ENCODE measurements at regions not wholly inside any gene's neighbourhood (a gene's known extent, or its start where the extent isn't known, plus 50 kb on each side); places are given as distances from the start of the nearest gene placed in this dataset.
"Not testable (repeated sequence)": the region's sequence is repeated elsewhere in the genome, so short reads cannot be mapped to it uniquely, and the experiment has no call there.

DNA sequence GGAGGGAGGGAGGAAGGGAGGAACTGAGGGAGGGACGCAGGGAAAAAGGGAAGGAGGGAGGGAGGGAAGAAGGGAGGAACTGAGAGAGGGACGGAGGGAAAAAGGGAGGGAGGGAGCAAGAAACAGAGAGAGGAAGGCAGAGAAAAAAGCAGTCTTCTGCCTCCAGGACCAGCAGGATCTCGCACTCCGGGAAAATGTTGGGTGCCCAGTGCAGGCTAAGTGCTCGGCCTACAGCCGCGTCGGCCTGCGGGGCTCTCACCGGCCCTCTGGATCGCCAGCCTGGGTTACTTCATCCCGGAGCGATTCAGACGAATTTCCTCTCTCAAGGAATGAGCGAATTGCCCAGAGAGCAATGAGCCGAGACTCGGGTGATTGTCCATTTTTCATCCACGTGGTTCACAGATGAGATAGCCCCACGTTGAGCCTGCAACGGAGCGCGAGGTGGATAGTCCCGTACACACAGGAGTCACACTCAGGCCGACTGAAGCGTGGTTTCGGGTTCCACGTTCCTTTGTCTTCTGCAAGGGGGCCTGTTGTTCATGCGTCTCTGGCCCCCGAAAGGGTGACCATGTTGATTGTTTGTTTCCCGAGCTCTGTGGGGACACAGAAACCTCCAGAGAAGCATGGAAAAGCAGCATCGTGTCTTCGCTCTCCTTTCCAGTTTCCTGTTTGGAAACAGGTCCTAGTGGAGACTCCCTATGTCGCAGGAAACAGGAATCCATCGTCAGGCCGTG, 1937.1 kb upstream of the DEFB115 start:
- DNase-seq = not testable (repeated sequence)

DNA sequence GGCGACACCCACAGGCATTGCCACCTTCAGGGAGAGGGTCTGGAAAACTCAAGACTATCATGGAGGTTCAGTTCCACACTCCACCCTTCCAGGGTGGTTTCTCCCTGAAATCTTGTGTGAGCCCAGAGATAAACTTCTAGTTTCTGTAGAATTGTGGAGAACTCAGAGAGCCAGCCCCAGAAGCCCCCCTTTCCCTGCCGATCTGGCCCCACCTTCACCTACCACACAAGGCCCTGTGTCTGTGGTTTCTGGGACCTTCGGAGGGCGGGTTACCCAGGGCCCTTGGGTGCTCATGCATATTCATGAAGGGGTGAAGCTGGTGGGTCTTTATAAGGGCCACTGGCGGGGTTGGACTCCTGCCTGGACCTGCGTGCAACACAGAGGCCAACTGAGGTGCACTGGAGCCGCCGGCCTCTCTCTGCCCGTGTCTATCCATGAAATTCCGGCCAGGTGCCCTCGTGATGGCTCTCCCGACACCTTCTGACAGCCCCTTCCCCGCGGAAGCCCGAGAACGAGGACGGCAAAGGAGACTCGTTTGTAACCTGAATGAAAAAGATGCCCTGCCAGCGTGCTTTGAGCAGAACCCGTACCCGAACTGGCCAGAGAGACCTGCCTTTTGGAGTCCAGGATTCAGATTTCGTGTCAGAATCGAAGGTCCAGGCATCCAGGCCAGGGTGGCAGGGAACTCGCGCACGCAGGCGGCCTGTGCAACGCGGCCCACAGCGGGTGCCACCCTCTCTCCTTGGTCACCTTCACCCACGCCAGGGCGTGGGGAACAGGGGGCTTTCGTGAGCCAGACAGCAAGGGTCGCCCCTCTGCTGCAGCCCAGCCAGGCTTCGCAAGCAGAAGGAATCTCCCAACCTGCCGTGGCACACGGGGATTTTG, 1933.6 kb upstream of the DEFB115 start:
- DNase-seq = not testable (repeated sequence)

DNA sequence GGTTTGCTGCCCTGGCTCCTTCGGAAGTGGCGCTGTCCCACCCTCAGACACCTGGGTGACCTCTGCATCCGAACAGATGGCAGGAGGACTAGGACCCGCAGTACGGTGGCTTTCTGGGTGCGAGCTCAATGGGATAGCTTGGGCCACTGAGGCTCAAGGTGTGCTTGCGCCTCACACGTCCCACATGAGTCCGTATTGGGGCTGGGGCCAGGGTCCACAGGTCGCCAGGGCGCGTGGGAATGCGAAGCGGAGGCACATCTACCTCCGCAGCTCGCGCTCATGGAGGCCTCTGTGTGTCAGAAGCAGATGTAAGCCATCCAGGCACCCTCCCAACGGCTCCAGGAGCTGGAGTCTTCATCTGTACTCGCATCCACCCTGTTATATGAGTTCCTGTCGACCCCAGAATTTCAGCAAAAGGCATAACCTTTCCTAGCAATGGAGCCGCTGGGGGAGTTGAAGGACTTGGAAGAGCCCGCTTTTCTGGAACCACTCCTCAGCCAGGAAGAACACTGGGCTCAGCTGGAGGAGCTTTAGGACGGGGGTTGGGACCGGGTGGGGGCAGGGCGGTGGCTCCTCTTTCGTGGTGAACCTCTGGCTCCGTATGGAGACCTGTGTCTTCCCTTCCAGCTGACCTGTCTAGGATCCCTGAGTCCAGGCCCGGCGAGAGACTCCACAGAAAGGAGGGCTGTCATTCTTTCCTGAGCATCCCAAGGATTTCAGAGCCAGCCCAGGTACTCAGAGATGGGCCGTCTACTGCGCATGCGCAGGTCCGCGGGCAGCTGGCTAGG, 1932.8 kb upstream of the DEFB115 start:
- not testable (repeated sequence) for DNase-seq

DNA sequence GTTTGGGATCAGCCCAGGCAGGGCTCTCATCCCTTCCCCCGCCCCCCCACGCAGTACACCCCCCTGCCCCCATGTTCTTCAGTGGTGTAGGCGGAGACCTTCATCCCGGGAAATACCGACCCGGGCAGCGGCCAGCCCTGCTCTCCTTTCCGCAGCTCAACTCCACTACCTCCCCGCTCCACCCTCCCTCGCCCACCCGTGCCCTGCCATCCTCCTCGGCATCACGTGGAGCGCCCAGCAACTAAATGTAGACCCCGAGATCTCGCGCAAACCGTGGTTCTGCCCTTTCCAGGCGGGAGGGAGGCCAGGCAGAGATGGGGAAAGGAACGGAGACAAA, 1932.2 kb upstream of the DEFB115 start:
- DNase-seq = no peak

DNA sequence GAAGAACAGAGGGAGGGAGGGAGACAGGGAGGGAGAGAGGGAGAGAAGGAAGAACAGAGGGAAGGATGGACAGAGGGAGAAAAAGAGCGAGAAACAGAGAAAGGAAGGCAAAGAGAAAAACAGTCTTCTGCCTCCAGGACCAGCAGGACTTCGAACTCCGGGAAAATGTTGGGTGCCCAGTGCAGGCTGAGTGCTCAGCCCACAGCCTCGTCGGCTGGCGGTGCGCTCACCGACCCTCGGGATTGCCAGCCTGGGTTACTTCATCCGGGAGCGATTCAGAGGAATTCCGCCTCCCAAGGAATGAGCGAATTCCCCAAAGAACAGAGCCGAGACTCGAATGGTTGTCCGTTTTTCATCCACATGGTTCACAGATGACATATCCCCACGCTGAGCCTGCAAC, 1931.7 kb upstream of the DEFB115 start:
- DNase-seq = not testable (repeated sequence)

DNA sequence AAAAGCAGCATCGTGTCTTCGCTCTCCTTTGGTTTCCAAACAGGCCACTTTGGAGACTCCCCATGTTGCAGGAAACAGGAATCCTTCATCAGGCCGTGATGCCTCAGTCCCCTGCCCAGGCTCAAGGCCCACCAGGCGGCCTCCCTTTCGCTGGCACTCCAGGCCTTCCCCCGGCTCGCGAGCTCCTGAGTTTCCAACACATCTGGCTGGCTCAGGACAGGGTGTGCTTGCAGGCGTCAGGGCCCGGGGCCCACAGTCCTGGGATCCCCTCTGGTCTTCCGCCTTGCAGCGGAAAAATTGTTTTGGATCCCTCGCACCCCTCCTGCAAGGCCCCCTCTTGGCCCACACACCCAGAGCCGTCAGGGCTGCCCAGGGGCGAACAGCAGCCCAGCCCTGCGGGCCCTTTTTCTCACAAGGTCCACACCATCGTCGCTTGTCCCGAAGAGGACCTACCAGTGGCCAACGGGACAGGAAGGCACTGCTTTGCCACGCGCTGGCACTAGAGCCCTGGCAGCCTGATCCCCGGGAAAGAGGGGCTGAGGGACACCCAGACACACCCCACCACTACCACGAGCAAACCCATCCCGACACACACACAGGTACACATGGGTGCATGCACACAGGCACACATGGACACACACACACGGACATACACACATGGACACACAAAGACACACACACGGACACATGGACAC, 1930.9 kb upstream of the DEFB115 start:
- DNase-seq = no peak

DNA sequence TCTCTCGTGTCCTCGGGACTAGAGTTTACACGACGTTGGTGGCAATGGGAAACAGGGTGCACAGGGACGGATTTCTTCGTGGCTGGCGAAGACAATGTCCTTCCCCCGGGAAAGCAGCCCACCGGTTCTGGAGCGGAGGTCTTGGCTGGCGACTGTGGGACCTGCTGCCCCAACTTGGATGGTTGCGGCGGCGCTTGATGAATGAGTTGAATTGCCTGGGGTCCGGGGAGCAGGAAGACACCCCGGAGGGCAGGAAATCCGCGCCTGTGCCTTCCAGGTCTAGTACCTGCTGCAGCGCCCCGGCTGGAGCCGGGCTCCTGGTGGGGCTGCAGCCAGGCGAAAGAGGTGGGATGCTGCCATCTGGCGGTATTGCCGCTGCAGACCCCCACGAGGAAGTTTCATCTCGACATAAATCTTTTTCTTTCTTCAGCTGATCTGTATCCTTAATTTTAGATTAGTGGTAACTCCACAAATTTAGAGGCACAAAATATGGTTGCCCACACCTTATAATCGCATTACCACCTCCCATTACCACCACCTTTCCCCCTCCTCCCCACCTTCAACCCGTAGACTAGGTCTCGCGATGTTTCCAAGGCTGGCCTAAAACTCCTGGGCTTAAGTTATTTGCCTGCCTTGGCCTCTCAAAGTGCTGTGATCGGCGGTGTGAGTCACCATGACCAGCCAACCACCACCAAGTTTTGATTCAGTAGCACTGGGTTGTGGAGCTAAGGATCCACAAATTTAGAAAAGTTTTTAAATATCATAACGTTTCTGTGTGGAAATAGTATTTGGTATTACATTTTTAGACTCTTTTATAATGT, 1929.7 kb upstream of the DEFB115 start:
- peak in 1 of 2 donors; percentile 35 for DNase-seq

DNA sequence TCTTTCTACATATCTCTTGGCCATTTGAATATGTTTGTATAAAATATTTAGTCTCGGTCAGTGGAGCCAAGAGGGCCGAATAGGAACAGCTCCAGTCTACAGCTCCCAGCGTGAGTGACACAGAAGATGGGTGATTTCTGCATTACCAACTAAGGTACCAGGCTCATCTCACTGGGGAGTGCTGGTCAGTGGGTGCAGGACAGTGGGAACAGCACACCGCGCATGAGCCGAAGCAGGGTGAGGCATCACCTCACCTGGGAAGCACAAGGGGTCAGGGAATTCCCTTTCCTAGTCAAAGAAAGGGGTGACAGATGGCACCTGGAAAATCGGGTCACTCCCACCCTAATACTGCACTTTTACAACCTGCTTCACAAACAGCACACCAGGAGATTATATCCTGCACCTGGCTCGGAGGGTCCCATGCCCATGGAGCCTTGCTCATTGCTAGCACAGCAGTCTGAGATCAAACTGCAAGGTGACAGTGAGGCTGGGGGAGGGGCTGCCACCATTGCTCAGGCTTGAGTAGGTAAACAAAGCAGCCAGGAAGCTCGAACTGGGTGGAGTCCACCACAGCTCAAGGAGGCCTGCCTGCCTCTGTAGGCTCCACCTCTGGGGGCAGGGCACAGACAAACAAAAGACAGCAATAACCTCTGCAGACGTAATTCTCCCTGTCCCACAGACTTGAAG, 1926.9 kb upstream of the DEFB115 start:
- DNase-seq = not testable (repeated sequence)

DNA sequence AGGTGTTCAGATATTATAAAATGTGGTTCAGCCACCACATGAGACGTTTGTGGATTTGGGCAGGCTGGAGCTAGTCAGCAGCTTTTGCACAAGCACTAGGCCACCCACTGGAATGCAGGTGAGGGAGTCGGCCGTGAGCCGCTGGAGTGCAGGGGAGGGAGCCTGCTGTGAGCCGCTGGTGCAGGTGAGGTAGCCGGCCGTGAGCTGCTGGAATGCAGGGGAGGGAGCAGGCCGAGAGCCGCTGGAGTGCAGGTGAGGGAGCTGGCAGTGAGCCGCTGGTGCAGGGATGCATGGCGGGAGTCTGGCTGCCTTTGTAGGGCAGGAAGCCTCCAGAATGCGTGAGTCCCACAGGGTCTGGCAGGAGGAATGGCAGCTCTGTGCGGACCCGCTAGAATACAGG, 1907.6 kb upstream of the DEFB115 start:
- DNase-seq = no peak

DNA sequence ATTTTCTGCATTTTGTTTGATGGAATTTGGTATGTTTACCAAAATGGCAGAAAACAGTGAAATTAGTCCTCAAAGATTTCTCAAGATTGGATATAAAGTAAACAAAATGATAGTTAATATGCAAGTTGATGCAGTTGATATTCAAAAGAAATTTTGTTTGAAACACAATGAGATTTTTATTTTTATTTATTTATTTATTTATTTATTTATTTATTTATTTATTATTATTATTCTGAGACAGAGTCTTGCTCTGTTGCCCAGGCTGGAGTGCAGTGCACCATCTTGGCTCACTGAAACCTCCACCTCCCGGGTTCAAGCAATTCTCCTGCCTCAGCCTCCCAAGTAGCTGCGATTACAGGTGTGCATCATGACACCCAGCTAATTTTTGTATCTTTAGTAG, 1881.5 kb upstream of the DEFB115 start:
- DNase-seq = not testable (repeated sequence)

DNA sequence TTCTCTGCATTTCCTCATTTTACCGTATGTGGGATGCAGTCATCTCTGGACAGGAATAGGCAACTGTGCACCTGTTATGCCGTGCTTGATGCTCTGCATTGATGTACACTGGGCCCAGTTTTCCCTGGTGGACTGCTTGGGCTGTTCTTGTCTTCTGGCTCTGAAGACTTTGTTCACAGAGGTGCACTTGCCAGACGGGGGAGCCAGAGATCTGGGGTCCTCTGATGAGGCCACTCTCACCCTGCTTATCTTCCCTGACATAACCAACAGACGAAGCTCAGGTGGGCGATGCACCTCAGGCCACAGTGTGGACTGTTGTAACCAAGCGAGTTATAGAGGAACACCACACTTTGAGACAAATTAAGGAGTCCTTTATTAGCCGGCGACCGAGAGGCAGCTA, 1864.6 kb upstream of the DEFB115 start:
- not testable (repeated sequence) for DNase-seq

DNA sequence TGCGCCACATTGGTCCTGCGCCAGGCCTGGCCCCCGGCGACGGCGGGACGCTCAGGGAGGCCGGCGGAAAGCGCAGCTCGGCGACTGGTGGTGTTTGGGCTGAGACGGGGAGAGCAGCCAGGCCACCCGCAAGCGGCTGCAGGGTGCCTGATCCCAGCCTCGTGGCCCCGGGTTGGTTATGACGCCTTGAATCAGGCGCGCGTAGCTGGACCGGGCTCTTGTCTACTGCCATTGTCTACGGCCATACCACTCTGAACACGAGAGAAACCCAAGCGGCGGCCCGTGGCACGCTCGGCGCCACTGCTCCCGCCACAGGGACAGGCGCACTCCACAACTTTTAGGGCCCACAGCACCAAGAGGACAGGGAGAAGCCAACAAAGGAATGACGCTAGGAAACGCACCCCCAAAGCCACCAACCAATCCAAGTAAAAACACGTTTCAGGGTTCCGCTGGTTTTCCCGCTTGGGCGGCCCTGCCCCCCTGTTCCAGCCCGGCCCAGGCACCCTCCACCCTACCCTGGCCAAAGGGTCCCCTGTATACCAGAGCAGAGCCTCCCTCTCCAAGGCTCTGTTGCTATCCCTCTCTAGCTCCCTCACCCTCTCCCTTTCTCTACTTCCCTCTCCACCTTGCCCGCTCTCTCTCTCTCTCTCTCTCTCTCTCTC, 1849.3 kb upstream of the DEFB115 start:
- no peak for DNase-seq

DNA sequence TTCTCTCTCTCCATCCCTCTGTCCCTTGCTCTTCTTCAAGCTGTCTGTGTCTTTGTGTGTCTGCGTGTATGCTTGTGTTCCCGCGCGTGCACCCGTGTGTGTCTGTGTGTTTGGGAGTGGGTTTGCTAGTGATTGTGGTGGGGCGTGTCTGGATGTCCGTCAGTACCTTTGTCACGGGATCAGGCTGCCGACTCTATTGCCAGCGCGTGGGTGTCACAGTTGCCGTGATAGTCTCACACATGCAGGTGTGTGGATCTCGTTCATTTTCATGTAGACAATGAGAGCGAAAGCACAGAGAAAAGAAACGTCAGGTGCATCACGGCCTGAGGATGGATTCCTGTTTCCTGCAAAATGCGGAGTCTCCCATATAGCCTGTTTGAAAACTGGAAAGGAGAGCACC, 1848.8 kb upstream of the DEFB115 start:
- DNase-seq = not testable (repeated sequence)

DNA sequence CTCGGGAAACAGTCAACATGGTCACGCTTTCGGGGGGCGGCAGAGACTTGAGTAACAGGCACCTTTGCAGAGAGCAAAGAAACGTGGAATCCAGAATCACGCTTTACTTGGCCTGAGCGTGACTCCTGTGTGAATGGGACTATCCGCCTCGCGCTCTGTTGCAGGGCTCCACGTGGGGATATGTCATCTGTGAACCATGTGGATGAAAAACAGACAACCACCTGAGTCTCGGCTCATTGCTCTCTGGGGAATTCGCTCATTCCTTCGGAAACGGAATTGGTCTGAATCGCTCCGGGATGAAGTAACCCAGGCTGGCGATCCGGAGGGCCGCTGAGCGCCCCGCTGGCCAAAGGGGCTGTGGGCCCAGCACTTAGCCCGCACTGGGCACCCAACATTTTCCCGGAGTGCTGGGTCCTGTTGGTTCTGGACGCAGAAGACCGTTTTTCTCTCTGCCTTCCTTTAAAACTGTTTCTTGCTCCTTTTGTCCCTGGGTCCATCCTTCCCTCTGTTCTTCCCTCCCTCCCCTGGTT, 1848.2 kb upstream of the DEFB115 start:
- DNase-seq = not testable (repeated sequence)

DNA sequence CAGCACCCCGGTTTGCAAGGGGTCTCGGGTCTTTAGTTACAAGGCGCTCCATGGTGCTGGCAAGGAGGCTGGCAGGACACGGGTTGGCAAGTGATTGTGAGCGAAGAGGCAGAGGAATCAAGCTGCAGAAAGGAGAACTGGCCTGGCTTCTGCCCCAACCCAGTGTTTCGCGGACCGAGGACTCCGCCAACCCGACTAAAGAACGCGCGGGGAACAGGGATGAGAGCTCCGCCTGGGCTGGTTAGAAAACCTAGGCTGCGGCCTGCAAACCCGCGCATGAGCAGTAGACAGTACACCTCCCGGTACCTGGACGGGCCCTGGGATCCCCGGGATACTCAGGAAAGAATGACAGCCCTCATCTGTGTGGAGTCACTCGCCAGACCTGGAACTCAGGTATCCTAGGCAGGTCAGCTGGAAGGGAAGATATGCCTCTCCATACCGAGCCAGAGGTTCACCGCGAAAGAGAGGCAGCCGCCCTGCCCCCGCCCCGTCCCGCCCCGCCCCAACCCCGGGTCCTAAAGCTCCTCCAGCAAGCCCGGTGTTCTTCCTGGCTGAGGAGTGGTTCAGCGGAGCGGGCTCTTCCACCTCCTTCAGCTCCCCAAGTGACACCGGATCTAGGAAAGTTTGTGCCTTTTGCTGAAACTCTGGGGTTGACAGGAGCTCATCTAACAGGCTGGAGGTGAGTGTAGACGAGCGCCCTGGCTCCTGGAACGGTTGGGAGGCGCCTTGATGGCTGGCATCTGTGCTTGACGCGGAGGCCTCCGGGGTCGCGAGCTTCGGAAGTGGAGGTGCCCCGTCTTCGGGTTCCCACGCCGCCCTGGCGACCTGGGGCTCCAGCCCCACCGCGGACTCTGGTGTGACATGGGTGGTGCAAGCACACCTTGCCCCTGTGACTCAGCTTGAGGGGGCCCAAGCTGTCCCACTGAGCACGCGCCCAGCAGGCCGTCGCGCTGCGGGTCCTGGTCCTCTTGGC, 1847.3 kb upstream of the DEFB115 start:
- no peak for DNase-seq

DNA sequence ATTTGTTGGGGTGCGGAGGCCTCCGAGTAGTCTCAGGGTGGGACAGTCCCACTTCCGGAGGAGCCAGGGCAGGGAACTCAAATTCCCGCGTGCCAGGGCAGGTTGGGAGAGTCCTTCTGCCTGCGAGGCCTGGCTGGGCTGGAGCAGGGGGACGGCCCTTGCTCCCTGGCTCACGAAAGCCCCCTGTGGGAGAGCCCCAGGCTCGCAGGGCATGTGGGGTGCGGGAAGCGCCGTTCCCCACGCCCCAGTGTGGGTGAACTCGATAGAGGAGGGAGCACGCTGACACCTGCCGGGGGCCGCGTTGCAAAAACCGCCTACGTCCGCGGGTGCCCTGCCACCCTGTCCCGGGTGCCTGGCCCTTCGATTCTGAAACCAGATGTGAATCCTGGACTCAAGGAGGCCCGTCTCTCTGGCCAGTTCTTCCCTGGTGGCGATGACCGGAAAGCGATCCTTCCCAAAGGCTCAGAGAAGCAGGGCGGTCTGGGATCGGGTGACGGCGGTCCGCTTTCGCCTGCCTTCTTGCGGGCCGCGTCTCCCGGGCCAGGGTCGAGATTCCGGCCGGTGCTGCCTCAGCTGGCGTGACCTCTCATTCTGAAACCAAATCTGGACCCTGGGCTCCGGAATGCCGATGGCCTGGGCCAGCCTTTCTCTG, 1846.5 kb upstream of the DEFB115 start:
- DNase-seq = no peak

DNA sequence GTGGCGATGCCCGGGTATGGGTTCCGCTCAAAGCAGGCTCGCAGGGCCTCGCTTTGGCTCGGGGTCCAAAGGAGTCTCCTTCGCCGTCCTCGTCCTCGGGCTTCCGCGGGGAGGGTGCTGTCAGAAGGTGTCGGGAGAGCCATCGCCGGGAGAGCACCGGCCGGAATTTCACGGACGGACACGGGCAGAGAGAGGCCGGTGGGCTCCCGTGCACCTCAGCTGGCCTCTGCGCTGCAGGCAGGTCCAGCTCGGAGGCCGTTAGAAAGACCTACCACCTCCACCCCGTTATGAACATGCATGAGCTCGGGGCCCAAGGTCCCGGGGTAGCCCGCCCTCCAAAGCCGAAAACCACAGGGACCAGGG, 1846.0 kb upstream of the DEFB115 start:
- DNase-seq = not testable (repeated sequence)

DNA sequence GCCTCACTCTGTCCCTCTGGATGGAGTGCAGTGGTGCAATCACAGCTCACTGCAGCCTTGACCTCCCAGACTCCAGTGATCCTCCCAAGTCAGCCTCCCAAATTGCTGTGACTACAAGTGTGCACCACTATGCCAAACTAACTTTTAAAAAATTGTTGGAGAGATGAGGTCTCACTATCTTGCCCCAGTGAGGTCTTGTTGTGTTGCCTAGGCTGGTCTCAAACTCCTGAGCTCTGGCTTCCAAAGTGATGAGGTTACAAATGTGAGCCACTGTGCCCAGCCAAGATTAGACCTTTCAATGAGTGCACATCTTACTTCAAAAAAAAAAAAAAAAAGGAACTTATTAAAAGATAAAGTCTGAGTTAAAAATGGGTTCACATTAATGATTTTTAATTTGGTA, 1838.1 kb upstream of the DEFB115 start:
- DNase-seq = no peak

Measured in activated CD4-positive, alpha-beta T cell treated with anti-CD3 and anti-CD28 coated beads for 4 hours (primary cell).